Sigmoid colon (tissue), 6 donors: ENCODE measurements at regions not wholly inside any gene's neighbourhood (a gene's known extent, or its start where the extent isn't known, plus 50 kb on each side); places are given as distances from the start of the nearest gene placed in this dataset.

Experiments used
- DNase-seq: peaks from one replicate; pipeline ENCODE4 v3.0.0-alpha.2; 2019
- H3K27ac ChIP-seq, 4 donors: fragments of 200-600 bp; sonication (generic); one replicate each; pipeline ENCODE4 v1.5.1; 2016 to 2019; ENCODE audit warnings: mild to moderate bottlenecking in 1 of 4
- H3K27me3 ChIP-seq, 3 donors: fragments of 200-600 bp; sonication (generic); one replicate each; pipeline ENCODE4 v1.5.1; 2019; ENCODE audit warnings: mild to moderate bottlenecking in 1 of 3
- H3K36me3 ChIP-seq, 4 donors: fragments of 200-600 bp; sonication (generic); one replicate each; pipeline ENCODE4 v1.5.1; 2016 to 2019
- H3K4me1 ChIP-seq, 4 donors: fragments of 200-600 bp; sonication (generic); one replicate each; pipeline ENCODE4 v1.5.1; 2017 to 2019
- H3K4me3 ChIP-seq, 4 donors: fragments of 200-600 bp; sonication (generic); one replicate each; pipeline ENCODE4 v1.5.1; 2017 to 2019; ENCODE audit warnings: mild to moderate bottlenecking in 2 of 4, moderate library complexity in 1 of 4
- H3K9me3 ChIP-seq, 4 donors: fragments of 200-600 bp in 3 of 4; sonication (generic) in 3 of 4; one replicate each; pipeline versions ENCODE4 v1.5.1 to v1.6.1; 2013 to 2019
- CTCF ChIP-seq, 4 experiments: fragments of 450-650 bp in 3 of 4; fragments of 200-600 bp in 1 of 4; IDR thresholded peaks; one replicate each; pipeline ENCODE4 v1.5.1; 2016 to 2019; ENCODE audit warnings: antibody characterized with exemption in 4 of 4, mild to moderate bottlenecking in 3 of 4, moderate library complexity in 2 of 4
- EP300 ChIP-seq, 4 donors: sonication (generic); formaldehyde crosslinking; IDR thresholded peaks; one replicate each; pipeline ENCODE4 v1.6.1; 2017; ENCODE audit warnings: antibody characterized with exemption in 4 of 4
- POLR2A ChIP-seq, 2 donors: fragments of 450-650 bp; IDR thresholded peaks; one replicate each; pipeline ENCODE4 v1.6.1; 2016; ENCODE audit warnings: antibody characterized with exemption in 2 of 2, mild to moderate bottlenecking in 2 of 2, moderate library complexity in 2 of 2
- POLR2AphosphoS5 ChIP-seq, 4 donors: sonication (generic); formaldehyde crosslinking; IDR thresholded peaks; one replicate each; pipeline ENCODE4 v1.6.1; 2017; ENCODE audit warnings: antibody characterized with exemption in 4 of 4
- WGBS, 2 donors: extraction: QIAGEN DNeasy Blood & Tissue Kit; methylation state at CpG; one replicate each; pipeline ENCODE4 v1.1.7; 2013; 5-methylcytosine and 5-hydroxymethylcytosine counted together
- intact Hi-C: fragments of 100-400 bp; cut with DNase I; formaldehyde crosslinking; loops from one replicate; pipeline ENCODE4 v1.15.1; 2023
- donor health status: healthy with polysubstance abuse.
- donor health status: healthy.

- H3K27ac ChIP-seq = no peak overlapping the region
- no peak for DNase-seq
- no peak overlapping the region for H3K4me3 ChIP-seq
- no peaks in the 10 kb centered on the region for H3K9me3 ChIP-seq
- H3K4me1 ChIP-seq = peaks cover 0 to 26% (median 18%) of the 10 kb centered on the region in 4 donors
- no peak for TF ChIP-seq POLR2AphosphoS5 (IDR thresholded peaks at IDR 0.05)
- no peak for TF ChIP-seq EP300 (IDR thresholded peaks at IDR 0.05)
- no peak for TF ChIP-seq CTCF (IDR thresholded peaks at IDR 0.05)
- H3K36me3 ChIP-seq = no peaks in the 10 kb centered on the region
- H3K27me3 ChIP-seq = no peaks in the 10 kb centered on the region
- WGBS, 2 donors = 88 to 90% methylated on average over 4 of the region's 4 CpGs
- intact Hi-C loops = no loop called here
Measured at GRCh38 chr4:111720866-111721265, 424.4 kb upstream of the FAM241A start.

- Histone ChIP-seq H3K9me3 (no peaks in the 10 kb centered on the region), H3K36me3 (no peaks in the 10 kb centered on the region), H3K4me1 (peaks cover 0 to 24% (median 18%) of the 10 kb centered on the region in 4 donors), H3K27ac (no peak overlapping the region), H3K27me3 (no peaks in the 10 kb centered on the region), H3K4me3 (no peak overlapping the region)
- intact Hi-C loops = no loop called here
- no peak for DNase-seq
- 62 to 74% methylated on average over 2 of the region's 2 CpGs for WGBS, 2 donors
- no peak for TF ChIP-seq CTCF (IDR thresholded peaks at IDR 0.05)
- no peak for TF ChIP-seq POLR2AphosphoS5 (IDR thresholded peaks at IDR 0.05)
- no peak for TF ChIP-seq POLR2A (IDR thresholded peaks at IDR 0.05)
- no peak for TF ChIP-seq EP300 (IDR thresholded peaks at IDR 0.05)
Measured at GRCh38 chr4:111722213-111722720, 423.0 kb upstream of the FAM241A start.

GRCh38 chr4:111736516-111736915 is 408.7 kb upstream of the FAM241A start:
- no peaks in the 10 kb centered on the region for H3K36me3 ChIP-seq
- H3K4me3 ChIP-seq = no peak overlapping the region
- 75 to 78% methylated on average over 3 of the region's 3 CpGs for WGBS, 2 donors
- H3K27me3 ChIP-seq = no peaks in the 10 kb centered on the region
- H3K4me1 ChIP-seq = no peaks in the 10 kb centered on the region
- no peaks in the 10 kb centered on the region for H3K9me3 ChIP-seq
- intact Hi-C loops = no loop called here
- no peak for TF ChIP-seq CTCF (IDR thresholded peaks at IDR 0.05)
- no peak for TF ChIP-seq POLR2AphosphoS5 (IDR thresholded peaks at IDR 0.05)
- TF ChIP-seq EP300 (IDR thresholded peaks at IDR 0.05) = no peak
- no peak for TF ChIP-seq POLR2A (IDR thresholded peaks at IDR 0.05)
- no peak for DNase-seq
- no peak overlapping the region for H3K27ac ChIP-seq

GRCh38 chr4:111744847-111745246 is 400.4 kb upstream of the FAM241A start:
- no peaks in the 10 kb centered on the region for H3K36me3 ChIP-seq
- no peak overlapping the region for H3K4me3 ChIP-seq
- intact Hi-C loops = no loop called here
- no peak for DNase-seq
- H3K9me3 ChIP-seq = no peaks in the 10 kb centered on the region
- no peak overlapping the region for H3K27ac ChIP-seq
- TF ChIP-seq EP300 (IDR thresholded peaks at IDR 0.05) (no peak), CTCF (IDR thresholded peaks at IDR 0.05) (no peak), POLR2AphosphoS5 (IDR thresholded peaks at IDR 0.05) (no peak), POLR2A (IDR thresholded peaks at IDR 0.05) (no peak)
- WGBS, 2 donors = 13 to 56% methylated on average over 3 of the region's 3 CpGs
- peaks cover 0 to 4% (median 0%) of the 10 kb centered on the region in 4 donors for H3K4me1 ChIP-seq
- H3K27me3 ChIP-seq = no peaks in the 10 kb centered on the region

- Histone ChIP-seq H3K36me3 (no peaks in the 10 kb centered on the region), H3K4me3 (no peak overlapping the region), H3K27me3 (no peaks in the 10 kb centered on the region), H3K27ac (no peak overlapping the region), H3K9me3 (no peaks in the 10 kb centered on the region), H3K4me1 (peaks cover 0 to 4% (median 2%) of the 10 kb centered on the region in 4 donors)
- intact Hi-C loops = no loop called here
- TF ChIP-seq EP300 (IDR thresholded peaks at IDR 0.05) (no peak), POLR2AphosphoS5 (IDR thresholded peaks at IDR 0.05) (no peak), CTCF (IDR thresholded peaks at IDR 0.05) (no peak), POLR2A (IDR thresholded peaks at IDR 0.05) (no peak)
- WGBS, 2 donors = 43 to 56% methylated on average over 3 of the region's 3 CpGs
- DNase-seq = no peak
Measured at GRCh38 chr4:111748157-111748556, 397.1 kb upstream of the FAM241A start.
